ENCODE measurements at regions not wholly inside any gene's neighbourhood (a gene's known extent, or its start where the extent isn't known, plus 50 kb on each side); places are given as distances from the start of the nearest gene placed in this dataset.
A peak's percentile ranks its signal among the peaks of the same experiment; 100 is the strongest.
"Not testable (repeated sequence)": the region's sequence is repeated elsewhere in the genome, so short reads cannot be mapped to it uniquely, and the experiment has no call there.

DNA sequence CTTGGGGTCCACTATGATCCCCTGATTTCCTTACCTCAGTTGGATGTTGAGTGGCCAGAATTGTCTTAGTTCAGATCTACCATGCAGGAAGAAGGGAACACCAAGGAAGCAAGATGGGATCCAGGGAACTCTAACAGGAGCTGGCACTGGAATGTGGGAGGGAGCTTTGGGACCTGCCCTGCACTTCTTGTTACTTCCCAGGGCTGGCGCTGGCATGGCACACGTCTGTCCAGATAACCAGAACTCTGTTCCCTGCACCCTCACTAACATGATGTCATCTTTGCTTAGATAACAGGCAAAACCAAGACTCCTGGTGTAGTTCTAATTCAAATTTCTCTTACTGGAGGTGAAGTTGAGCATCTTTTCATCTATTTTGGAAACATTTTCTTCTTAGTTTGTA is 550.0 kb downstream of the MN1 start:
- no peak for DNase-seq (ENCODE audit: low spot score)
- ChIA-PET POLR2A (ENCODE audit: low non-redundant PET) (no interaction called here), CTCF (no interaction called here)
- TF ChIP-seq, protein P1, sequence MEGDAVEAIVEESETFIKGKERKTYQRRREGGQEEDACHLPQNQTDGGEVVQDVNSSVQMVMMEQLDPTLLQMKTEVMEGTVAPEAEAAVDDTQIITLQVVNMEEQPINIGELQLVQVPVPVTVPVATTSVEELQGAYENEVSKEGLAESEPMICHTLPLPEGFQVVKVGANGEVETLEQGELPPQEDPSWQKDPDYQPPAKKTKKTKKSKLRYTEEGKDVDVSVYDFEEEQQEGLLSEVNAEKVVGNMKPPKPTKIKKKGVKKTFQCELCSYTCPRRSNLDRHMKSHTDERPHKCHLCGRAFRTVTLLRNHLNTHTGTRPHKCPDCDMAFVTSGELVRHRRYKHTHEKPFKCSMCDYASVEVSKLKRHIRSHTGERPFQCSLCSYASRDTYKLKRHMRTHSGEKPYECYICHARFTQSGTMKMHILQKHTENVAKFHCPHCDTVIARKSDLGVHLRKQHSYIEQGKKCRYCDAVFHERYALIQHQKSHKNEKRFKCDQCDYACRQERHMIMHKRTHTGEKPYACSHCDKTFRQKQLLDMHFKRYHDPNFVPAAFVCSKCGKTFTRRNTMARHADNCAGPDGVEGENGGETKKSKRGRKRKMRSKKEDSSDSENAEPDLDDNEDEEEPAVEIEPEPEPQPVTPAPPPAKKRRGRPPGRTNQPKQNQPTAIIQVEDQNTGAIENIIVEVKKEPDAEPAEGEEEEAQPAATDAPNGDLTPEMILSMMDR (conservative IDR thresholded peaks at IDR 0.05; ENCODE audit: low read depth), result no peak
- no peak overlapping the region for H3K27ac ChIP-seq

DNA sequence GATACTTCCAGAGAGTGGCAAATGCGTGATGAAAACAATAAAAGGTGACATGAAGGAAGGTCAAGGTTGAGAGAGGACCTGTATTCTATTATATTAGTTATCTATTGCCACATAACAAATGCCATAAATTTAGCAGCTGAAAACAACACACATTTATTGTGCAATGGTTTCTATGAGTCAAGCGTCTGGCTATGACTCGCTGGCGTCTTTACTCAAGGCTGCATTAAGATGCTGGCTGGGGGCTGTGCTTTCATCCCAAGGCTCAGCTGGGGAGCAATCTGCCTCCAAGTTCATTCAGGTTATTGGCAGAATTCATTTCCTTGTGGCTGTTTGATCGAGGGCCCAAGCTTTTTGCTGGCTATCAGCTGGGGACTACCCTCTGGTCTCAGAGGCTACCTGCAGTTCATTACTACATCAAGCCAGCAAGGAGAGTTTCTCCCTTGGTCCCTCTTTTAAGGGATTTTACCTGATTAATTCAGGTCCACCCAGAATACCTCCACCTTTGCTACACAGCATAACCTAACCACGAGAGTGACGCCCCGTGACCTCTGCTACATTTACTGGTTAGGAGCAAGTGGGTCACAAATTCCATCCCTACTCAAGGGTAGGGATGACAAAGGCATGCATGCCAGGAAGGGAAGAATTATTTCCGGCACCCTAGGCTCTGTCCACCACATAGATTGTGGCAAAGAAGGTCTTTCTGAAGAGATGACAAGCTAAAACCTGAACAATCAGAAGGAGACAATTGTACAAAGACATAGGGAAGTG is 549.1 kb downstream of the MN1 start:
- TF ChIP-seq, protein P1 (conservative IDR thresholded peaks at IDR 0.05; ENCODE audit: low read depth), result no peak
- POLR2A ChIA-PET (ENCODE audit: low non-redundant PET), result no interaction called here
- peak overlapping the region; percentile 66 for H3K27ac ChIP-seq
- CTCF ChIA-PET, result no interaction called here
- DNase-seq (ENCODE audit: low spot score), result peak; percentile 69

DNA sequence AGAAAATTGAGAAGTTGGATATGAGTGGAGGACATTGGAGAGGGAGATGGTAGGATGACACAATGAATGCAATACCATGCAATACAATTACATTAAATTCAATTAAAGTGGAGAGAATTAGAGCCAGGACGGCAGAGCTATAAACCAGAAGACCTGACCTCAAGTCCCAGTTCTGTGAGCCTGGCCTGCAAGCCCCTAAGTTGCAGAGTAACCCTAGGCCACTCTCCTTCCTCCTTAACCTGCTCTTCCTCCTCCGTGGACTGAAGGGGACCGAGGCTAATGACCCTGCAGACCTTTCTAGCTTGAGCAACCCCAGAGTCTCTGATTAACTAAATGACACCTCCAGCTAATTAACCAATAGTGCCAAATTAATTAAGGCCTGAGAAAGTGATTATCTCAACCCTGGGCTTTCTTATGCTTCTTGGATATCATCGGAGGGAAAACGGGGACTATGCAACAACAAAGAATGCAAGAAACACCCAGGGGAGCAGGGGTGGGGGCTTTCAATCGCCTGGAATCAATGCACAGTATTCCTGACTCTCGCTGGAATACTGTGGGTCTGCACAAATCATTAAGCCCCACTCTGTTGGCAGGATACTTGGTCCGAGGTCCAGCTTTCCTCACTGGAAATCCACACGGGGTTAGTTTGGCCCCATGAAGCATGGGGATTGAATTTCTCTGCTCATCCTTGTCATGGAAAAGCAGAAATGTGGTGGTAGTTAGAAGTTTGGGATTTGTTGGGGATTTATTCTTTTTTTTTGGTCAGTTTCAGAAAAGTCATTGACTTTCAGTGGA is 548.3 kb downstream of the MN1 start:
- no peak overlapping the region for H3K27ac ChIP-seq
- DNase-seq (ENCODE audit: low spot score), result no peak
- ChIA-PET CTCF (no interaction called here), POLR2A (ENCODE audit: low non-redundant PET) (no interaction called here)
- TF ChIP-seq, protein P1 (conservative IDR thresholded peaks at IDR 0.05; ENCODE audit: low read depth), result no peak

DNA sequence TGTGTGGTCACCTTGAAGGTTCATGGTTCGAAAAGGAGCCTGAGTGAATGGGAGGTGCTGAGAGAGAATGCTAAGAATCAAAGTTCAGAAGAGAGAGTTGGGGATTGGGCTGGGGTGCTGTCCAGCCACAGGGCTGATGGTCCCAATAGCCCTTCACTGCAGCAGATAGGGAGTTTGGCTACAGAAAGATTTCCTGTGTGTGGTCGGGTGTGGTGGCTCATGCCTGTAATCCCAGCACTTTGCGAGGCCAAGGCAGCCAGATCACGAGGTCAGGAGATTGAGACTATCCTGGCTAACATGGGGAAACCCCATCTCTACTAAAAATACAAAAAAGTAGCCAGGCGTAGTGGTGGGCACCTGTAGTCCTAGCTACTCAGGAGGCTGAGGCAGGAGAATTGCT is 547.5 kb downstream of the MN1 start:
- CTCF ChIA-PET; H3K27ac ChIP-seq; POLR2A ChIA-PET (ENCODE audit: low non-redundant PET); DNase-seq (ENCODE audit: low spot score): not testable (repeated sequence)

DNA sequence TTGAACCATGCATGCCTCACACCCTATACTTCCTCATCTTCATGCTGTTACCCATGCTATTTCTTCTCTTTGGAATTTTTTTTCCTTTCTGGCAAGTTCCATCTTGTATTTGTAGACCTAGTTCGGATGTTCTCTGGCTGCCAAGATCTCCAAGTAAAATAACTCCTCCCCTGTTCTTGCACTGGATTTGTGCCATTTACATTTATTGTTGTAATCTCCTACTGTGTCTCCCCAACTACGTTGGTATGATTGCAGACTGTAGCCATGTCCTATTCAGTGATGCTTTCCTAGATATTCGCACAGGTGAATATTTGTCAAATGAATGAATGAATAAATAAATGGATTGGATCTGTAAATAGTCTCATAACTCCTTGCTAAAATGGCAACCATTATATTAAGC is 546.0 kb downstream of the MN1 start:
- TF ChIP-seq, protein P1 (conservative IDR thresholded peaks at IDR 0.05; ENCODE audit: low read depth), result no peak
- no peak overlapping the region for H3K27ac ChIP-seq
- ChIA-PET POLR2A (ENCODE audit: low non-redundant PET) (no interaction called here), CTCF (no interaction called here)
- DNase-seq (ENCODE audit: low spot score), result no peak

DNA sequence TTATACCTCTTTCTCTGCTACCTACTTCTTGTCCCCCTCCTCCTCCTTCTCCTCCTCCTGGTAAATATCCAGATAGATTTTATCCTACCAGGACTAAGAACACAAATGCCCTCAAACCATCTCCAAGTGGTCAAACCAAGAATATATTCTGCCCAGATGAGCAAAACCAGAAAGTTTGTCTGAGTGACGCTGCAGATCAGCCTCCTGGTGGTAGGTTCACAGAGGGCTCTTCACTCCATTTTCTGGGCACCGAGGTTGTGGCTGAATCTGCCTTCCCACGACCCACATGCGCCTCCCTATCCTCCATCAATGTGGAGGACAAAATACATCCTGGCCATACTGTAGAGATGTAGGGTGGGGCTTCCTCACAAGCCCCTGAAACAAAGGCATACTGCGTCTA is 543.6 kb downstream of the MN1 start:
- POLR2A ChIA-PET (ENCODE audit: low non-redundant PET), result no interaction called here
- TF ChIP-seq, protein P1 (conservative IDR thresholded peaks at IDR 0.05; ENCODE audit: low read depth), result no peak
- CTCF ChIA-PET, result no interaction called here
- DNase-seq (ENCODE audit: low spot score), result no peak
- no peak overlapping the region for H3K27ac ChIP-seq

DNA sequence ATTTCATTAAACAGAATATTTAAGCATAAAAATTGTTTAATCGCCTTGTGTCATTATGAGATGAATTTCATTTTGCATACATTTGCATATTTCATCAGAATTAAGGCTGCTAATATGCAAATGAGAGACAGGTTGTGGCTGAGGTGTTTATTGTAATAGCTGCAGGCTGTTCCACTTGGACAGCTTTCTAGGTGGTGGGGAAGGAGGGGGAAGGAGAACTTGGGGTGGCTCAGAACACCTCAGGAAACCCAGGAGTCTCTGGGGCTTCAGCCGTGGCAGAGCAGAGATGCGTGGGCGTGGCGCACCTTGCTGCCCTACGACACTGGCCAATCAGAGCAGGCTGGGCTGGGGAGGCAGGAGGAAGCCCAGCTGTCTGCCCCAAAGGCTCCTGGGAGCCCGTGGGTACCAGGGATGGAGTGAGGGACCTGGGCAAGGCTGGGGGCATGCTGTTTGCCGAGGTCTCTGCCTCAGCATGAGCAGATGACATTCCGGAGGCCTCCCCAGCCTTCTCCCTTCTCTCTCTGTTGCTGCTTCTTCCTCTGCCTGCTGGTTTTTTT is 542.9 kb downstream of the MN1 start:
- ChIA-PET CTCF (no interaction called here), POLR2A (ENCODE audit: low non-redundant PET) (no interaction called here)
- no peak for DNase-seq (ENCODE audit: low spot score)
- no peak overlapping the region for H3K27ac ChIP-seq
- TF ChIP-seq, protein P1 (conservative IDR thresholded peaks at IDR 0.05; ENCODE audit: low read depth), result no peak
